ENCODE measurements at regions not wholly inside any gene's neighbourhood (a gene's known extent, or its start where the extent isn't known, plus 50 kb on each side); places are given as distances from the start of the nearest gene placed in this dataset.

GRCh38 chr2:66717218-66717905, 282.4 kb downstream of the MEIS1 start:
- H3K4me3 ChIP-seq (ENCODE audit: insufficient read depth, low read depth, low read length), result no peak overlapping the region
- H3K27me3 ChIP-seq (ENCODE audit: control insufficient read depth, insufficient read depth, low read length), result no peaks in the 10 kb centered on the region
- no peak overlapping the region for H3K23ac ChIP-seq (ENCODE audit: low read depth, low read length)
- H3K56ac ChIP-seq (ENCODE audit: extremely low read depth, insufficient read depth, low read length), result no peak overlapping the region
- H3K79me1 ChIP-seq (ENCODE audit: low read depth in 1 of 2, low read length in 2 of 2), result no peaks in the 10 kb centered on the region
- ATAC-seq (ENCODE audit: low read depth) (no peak), DNase-seq (peak; percentile 71)
- in situ Hi-C loops (cut with MboI; ENCODE audit: low sequenced_read_pairs) (no loop called here), dilution Hi-C loops (cut with HindIII; ENCODE audit: low sequenced_read_pairs, unreplicated experiment) (no loop called here), intact Hi-C loops (cut with micrococcal nuclease) (no loop called here)
- H3K14ac ChIP-seq (replicated peaks; ENCODE audit: low read depth, low read length), result no peak overlapping the region
- H4K8ac ChIP-seq (ENCODE audit: low read depth in 2 of 2, low read length in 2 of 2), result no peak overlapping the region
- no TSS peak for BruUV-seq (replicated peaks)
- H4K20me1 ChIP-seq (ENCODE audit: insufficient read depth, low read length), result no peaks in the 10 kb centered on the region
- H3K4ac ChIP-seq (ENCODE audit: low read depth, low read length), result no peak overlapping the region
- no peak overlapping the region for H3K27ac ChIP-seq (ENCODE audit: insufficient read depth, low read length)
- no peak overlapping the region for H2AFZ ChIP-seq (replicated peaks; ENCODE audit: low read length, poor library complexity)
- H3K36me3 ChIP-seq (ENCODE audit: control insufficient read depth, insufficient read depth, low read length), result no peaks in the 10 kb centered on the region
- H3K9me1 ChIP-seq (ENCODE audit: insufficient read depth, low read length), result no peaks in the 10 kb centered on the region
- no peak overlapping the region for H2BK20ac ChIP-seq (ENCODE audit: low read depth, low read length)
- H3K4me1 ChIP-seq (ENCODE audit: control insufficient read depth, insufficient read depth, low read length), result no peaks in the 10 kb centered on the region; the same call in 1 of the 2 replicates
- H2BK15ac ChIP-seq (ENCODE audit: low read depth, low read length), result no peak overlapping the region
- no peaks in the 10 kb centered on the region for H3K9me3 ChIP-seq (ENCODE audit: control insufficient read depth, insufficient read depth, low read length)
- TF ChIP-seq USF2 (IDR thresholded peaks at IDR 0.05; ENCODE audit: low read depth, low read length) (no peak), NFE2L2 (IDR thresholded peaks at IDR 0.05; ENCODE audit: low read depth, low read length) (no peak), MXI1 (IDR thresholded peaks at IDR 0.05; ENCODE audit: borderline replicate concordance, low read depth, low read length) (no peak), BHLHE40 (IDR thresholded peaks at IDR 0.05; ENCODE audit: low read depth, low read length) (no peak), CEBPB (IDR thresholded peaks at IDR 0.05; ENCODE audit: low read depth, low read length) (no peak), POLR2A (IDR thresholded peaks at IDR 0.05; ENCODE audit: low read depth, low read length) (no peak), CTCF (conservative IDR thresholded peaks at IDR 0.05; ENCODE audit: low read depth, low read length) (no peak), RAD21 (IDR thresholded peaks at IDR 0.05; ENCODE audit: low read length) (no peak), RCOR1 (IDR thresholded peaks at IDR 0.05; ENCODE audit: insufficient replicate concordance, low read length) (no peak), SMC3 (IDR thresholded peaks at IDR 0.05; ENCODE audit: low read depth, low read length) (no peak), ELK1 (IDR thresholded peaks at IDR 0.05; ENCODE audit: borderline replicate concordance, low read depth, low read length) (no peak)
- H3K18ac ChIP-seq (ENCODE audit: low read depth, low read length), result no peak overlapping the region
- ChIA-PET CTCF (no interaction called here), POLR2A (ENCODE audit: unreplicated experiment) (no interaction called here)
- H4K91ac ChIP-seq (ENCODE audit: insufficient read depth, low read depth, low read length), result no peak overlapping the region
- H2BK120ac ChIP-seq (ENCODE audit: low read depth, low read length), result no peak overlapping the region
- H3K4me2 ChIP-seq (ENCODE audit: low read depth, low read length), result no peak overlapping the region
- no peak overlapping the region for H4K5ac ChIP-seq (ENCODE audit: low read depth, low read length)
- H2AK9ac ChIP-seq (replicated peaks; ENCODE audit: low read depth, low read length, poor library complexity), result no peak overlapping the region
- no peak overlapping the region for H3K9ac ChIP-seq (ENCODE audit: low read depth, low read length)
- WGBS, 2 experiments (ENCODE audit: extremely low coverage in 2 of 2, insufficient read length in 1 of 2), result 80% methylated on average over 1 of the region's 5 CpGs; no CpG with 5 or more reads in 1 of the 2 experiments
- no peak overlapping the region for H2BK5ac ChIP-seq (ENCODE audit: low read depth, low read length, poor library complexity, severe bottlenecking)
- no peak overlapping the region for H2AK5ac ChIP-seq (ENCODE audit: low read depth, low read length)

Measured in IMR-90 (cell line).